HG03442 (cell line): ENCODE measurements at regions not wholly inside any gene's neighbourhood (a gene's known extent, or its start where the extent isn't known, plus 50 kb on each side); places are given as distances from the start of the nearest gene placed in this dataset.
"Not testable (repeated sequence)": the region's sequence is repeated elsewhere in the genome, so short reads cannot be mapped to it uniquely, and the experiment has no call there.

ENCODE experiments used
- ATAC-seq: cut with Tn5 transposase; IDR thresholded peaks from one replicate; pipeline ENCODE4 v1.9.1; 2021; ENCODE audit warnings: mild to moderate bottlenecking, moderate library complexity; ENCODE audit not compliant: unreplicated experiment

DNA sequence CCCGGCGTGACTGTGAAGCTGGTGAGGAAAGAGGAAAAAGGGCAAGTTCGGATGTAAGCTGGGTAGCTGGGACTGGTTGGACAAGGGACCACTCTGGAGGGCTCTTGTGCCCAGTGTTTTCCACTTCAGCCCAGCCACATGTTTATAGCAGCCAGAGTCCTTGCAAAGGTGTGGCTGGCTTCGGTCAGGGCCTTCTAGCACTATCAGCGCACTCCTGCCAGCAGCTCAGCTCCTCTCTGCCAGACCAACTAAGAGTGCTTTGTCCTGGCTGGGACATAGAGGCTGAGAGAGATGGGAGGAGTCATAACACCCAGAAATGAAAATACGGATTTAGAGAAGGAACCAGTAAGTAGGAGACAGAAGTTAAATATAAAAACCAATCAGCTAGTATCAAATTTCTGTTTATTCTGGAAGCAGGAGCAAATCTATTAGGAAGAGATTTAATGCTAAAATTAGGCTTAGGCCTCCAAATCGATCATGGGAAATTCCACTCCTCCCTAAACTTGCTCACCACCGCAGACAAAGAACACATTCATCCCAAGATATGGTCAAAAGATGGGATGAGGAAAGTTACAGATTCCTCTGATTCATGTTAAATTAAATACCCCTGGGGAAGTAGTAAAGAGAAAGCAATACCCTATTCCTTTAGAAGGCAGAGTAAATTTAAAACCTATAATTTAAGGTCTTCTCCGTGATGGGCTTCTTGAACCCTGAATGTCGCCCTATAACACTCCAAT lies 135.0 kb downstream of the RALA start:
- ATAC-seq: no peak

DNA sequence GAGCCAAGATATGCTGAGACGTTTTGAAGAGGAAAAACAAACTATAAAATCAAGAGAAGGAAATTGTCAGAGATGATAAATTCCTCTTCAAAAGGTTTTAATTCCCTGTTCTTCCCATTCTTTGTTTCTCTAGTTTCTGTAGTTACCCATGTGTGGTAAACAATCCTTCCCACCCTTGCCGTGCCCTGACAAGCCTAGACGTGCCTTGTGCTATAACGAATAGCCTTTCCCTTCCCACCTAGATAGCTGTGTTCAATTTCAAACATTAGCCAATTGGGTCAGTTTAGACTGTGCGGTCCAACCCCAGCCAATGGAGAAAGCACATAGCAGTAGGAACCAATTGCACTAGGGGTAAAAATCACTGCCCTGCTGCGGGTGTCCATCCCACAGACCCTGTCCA lies 138.1 kb downstream of the RALA start:
- ATAC-seq: no peak

DNA sequence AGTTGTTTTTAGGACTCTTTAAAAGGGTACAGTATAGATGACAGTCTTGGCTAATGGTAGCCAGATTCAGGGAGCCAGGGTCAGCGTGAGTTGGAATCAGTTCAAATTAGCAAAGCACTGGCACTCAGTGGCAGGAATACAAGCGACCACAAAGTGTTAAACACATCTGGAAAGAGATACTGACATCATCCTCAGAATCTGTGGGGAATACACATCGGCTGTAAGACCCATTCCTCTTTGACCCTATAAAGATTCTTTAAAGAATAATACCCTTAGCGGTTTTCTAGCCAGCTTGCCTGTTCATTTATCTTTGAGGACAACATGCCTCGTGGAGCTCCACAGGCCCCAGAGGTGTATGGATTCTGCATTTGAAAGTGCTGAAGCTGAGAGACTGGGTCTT lies 139.1 kb downstream of the RALA start:
- not testable (repeated sequence) for ATAC-seq

DNA sequence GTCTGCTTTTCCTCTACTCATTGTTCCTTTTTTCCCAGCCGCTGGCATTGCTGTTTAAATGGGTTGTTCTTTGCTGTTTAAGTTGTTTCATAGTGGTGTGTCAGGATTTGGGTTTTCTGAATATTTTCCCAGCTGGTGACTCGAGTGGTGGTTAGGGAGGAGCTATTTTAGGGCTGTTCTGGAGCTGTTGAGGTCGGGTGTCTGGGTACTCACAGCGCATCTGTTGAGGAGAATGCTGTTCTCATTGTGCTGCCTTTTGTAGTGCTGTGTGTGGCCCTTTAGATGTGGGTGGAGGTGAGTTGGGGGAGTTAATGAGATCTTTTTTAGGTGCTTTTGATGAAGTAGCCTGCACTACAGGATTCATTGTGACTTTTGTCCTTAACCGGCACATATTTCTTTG lies 139.5 kb downstream of the RALA start:
- not testable (repeated sequence) for ATAC-seq

DNA sequence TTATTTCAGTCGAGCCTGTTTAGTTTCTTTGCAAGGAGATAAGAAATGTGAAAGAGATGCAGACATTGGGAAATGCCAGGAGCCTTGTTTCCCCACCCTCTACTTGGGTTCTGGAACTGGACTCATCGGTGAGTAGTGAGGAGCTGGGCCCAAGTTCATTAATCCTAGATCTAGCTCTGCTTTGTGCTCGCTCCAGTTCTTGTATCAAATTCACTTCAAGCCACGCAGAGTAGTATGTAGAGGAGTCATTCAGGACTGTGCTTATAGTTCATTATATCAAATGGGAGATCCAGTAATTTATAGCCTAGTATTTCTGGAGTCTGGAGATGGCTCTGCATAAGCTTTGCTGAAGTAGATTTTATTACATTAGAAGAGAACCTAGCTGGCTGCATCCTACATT lies 142.5 kb downstream of the RALA start:
- not testable (repeated sequence) for ATAC-seq

DNA sequence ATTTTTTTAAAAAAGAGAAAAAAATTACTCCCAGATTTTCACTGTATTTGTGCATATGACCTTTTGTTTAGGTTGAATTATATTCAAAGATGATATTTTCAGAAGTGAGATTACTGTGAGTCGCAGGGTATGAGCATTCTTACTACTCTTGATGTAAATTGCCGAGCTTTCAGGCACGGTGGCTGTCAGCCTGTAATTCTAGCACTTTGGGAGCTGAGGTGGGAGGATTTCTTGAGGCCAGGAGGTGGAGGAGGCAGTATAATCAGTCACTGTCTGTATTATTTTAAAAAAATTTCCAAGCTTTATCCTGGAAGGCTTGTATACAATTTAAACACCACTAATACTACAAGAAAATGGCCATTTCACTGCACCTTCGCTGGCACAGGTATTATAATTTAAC lies 145.1 kb downstream of the RALA start:
- ATAC-seq: not testable (repeated sequence)

DNA sequence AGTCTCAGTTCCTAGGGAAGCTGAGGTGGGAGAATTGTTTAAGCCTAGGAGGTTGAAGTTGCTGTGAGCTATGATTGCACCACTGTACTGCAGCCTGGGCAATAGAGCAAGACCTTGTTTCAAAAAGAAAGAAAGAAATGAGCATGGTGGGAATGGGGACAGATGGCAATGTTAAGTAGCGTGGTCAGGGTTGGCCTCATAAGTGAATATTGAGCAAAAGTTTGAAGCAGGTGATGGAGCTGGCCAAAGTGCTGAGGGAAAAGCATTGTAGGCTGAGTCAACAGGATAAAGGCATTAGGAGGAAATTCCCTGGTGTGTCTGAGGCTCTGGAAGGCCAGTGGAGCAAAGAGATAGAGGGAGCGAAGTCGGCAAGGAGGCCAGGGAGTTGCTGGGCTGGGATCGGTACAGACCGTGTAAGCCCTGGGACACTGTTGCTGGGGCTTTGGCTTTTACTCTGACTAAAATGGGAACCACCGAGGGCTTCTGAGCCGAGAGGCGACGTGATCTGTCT lies 151.0 kb downstream of the RALA start:
- not testable (repeated sequence) for ATAC-seq

DNA sequence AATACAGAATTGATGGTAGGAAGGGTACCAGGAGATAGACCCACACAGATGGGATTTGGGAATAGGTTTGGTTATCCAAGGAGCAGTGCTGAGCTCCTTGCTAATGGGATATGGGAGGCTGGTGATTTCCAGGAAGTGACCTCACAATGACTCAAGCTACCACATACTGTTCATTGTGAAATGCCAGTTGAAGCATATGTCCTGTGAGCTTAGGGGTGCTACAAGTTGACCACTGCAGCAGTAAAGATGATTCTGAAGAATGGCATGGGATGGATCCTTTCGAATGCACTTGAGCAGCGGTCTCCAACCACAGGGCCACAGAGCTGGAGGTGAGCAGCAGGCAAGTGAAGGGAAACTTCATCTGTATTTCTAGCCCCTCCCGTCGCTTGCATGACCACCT lies 158.2 kb downstream of the RALA start:
- not testable (repeated sequence) for ATAC-seq

DNA sequence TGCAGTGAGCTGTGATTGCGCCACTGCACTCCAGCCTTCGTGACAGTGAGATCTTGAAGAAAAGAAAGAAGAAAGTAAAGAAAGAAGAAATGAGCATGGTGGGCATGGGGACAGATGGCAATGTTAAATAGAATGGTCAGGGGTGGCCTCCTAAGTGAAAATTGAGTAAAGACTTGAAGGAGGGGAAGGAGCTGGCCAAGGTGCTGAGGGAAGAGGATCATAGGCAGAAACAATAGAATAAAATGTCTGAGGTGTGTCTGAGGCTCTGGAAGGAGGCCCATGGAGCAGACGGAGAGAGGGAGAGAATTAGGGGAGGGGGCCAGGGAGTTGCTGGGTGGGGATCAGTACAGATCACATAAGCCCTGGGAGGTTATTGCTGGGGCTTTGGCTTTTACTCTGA lies 163.1 kb downstream of the RALA start:
- not testable (repeated sequence) for ATAC-seq

DNA sequence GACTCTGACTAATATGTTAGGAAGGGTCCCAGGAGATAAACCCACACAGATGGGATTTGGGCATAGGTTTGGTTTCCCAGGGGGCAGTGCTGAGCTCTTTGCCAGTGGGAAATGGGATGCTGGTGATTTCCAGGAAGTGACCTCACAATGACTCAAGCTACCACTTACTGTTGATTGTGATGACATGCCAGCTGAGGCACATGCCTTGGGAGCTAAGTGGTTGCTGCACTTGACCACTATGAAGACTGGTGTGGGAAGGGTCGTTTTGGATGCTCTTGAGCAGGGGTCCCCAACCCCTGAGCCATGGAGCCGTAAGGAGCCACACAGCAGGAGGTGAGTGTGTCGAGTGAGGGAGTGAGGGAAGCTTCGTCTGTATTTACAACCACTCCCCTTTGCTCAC lies 159.0 kb upstream of the CDK13 start:
- not testable (repeated sequence) for ATAC-seq

DNA sequence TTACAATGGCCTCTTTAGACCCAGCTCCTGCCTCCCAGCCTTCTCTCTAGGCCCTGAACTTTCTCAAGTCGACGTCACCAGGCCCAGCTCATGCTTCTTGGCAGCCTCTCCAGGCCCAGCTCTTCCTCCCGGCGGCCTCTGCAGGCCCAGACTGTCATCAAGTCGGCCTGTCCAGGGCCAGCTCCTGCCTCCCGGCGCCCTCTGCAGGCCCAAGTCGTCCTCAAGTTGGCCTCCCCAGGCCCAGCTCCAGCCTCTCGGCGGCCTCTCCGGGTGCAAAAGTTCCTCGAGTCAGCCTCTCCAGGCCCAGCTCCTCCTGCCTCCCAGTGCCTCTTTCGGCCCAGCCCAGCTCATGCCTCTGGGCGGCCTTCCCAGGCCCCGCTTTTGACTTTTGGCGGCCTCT lies 158.1 kb upstream of the CDK13 start:
- not testable (repeated sequence) for ATAC-seq

DNA sequence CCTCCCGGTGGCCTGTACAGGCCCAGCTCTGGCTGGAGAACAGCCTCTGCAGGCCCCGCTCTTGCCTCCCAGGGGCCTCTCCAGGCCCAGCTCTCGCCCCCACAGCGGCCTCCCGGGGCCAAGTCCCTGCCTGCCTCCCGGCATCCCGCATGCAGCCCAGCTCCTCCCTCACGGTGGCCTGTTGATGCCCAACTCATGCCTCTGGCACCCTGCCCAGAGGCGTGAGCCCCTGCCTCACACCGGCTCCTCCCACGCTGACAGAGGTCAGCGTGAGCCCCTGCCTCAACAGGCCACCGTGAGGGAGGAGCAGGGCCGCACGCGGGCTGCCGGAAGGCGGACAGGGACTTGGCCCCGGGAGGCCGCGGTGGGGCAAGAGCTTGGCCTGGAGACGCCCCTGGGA lies 157.0 kb upstream of the CDK13 start:
- not testable (repeated sequence) for ATAC-seq

DNA sequence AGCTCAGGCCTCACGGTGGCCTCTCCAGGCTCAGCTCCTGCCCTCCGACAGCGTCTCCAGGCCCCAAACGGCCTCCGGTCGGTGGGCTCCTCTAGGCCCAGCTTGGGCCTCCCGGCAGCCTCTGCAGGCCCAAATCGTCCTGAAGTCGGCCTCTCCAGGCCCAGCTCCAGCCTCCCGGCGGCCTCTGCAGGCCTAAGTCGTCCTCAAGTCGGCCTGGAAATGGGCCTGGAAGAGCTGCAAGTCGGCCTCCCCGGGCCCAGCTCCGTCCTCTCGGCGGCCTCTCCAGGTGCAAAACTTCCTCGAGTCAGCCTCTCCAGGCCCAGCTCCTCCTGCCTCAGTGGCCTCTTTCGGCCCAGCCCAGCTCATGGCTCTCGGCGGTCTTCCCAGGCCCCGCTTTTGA lies 156.2 kb upstream of the CDK13 start:
- ATAC-seq: not testable (repeated sequence)

DNA sequence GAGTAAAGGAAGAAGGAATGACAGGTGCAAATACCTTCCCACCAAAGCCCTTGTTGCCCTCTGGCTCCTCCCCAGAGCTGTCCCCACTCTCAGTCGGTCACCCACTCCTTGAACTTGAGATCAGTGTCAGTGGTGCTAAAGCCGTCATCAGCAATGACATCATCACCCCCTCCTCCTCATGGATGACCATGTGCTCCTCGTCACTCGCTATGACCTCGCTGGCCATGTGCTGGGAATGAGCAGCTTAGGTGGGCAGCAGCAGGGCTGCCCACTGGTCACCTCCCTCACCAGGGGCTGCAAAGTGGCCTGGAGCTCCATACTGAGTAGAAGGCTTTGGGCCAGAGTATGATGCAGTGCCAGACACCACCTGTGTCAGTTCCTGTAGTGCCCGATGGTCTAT lies 153.1 kb upstream of the CDK13 start:
- ATAC-seq: not testable (repeated sequence)

DNA sequence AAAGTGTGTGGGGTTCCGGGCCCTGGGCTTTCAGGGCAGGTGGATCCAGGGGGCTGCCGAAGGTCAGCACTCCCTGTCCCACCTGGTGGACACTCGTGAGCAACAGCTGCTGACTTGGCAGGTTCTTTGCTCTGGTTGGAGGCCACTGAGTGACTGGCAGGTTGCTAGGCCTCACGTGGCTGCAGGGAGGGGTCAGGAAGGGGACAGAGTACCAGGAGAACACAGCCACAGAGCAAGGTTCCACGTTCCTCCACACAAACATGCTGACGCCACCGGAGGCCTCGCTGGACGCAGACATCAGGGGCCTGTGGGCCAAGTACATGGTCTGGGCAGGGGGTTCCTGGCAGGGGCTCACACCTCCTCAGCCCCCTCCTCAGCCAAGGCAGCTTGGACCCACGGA lies 152.0 kb upstream of the CDK13 start:
- not testable (repeated sequence) for ATAC-seq

DNA sequence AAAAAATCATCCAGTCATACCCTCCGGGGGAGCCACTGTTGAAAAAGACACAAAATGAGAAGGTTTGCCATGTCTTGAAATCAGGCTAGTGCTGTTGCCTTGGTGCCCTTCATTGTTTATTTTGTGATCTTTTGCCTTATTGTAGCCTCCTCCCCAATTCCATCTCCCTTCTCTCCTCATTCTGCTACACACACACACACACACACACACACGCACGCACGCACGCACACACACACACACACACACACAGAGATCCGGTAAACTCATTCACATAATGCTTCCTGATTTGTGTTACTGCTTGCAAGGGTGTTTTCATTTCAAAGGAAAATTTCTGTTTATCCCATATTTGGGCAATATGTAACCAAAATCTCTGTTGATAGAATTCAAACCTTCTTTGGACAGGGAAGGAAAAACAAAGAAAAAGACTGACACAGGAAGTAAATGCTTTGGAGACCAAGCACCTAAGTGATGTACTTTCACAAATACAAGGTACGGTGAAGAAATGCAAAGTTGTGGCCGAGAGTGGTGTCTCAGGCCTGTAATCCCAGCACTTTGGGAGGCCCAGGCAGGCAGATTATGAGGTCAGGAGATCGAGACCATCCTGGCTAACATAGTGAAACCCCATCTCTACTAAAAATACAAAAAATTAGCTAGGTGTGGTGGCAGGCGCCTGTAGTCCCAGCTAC lies 141.1 kb upstream of the CDK13 start:
- no peak for ATAC-seq

DNA sequence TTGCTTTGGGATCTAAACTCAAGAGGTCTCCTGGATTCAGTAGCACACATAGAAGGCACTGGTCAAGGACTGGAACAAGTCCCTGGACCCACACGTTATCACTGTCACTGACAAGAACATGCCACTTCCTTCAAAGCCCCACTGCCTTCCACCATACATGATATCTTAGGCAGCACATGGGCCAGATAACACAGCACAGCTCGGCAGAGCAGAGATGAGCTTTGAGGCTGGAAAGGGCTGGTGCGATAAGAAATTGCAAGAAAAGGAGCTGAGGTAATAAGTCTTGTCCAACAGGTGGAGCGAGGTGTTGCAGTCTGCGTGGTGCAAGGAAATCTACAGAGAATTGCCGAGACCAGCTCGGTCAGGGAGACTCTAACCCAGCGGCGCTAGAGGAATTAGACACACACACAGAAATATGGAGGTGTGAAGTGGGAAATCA lies 139.8 kb upstream of the CDK13 start:
- no peak for ATAC-seq

DNA sequence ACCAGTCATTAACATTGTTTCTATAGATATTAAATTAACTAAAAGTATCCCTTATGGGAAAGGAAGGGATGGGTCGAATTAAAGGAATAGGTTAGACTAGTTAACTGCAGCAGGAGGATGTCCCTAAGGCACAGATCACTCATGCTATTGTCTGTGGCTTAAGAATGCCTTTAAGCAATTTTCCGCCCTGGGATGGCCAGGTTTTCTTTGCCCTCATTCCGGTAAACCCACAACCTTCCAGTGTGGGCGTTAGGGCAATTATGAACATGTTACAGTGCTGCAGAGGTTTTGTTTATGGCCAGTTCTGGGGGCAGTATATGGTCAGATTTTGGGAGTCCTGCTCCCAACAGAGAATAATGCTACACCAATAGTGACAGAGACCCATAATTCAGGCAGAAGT lies 139.3 kb upstream of the CDK13 start:
- no peak for ATAC-seq

DNA sequence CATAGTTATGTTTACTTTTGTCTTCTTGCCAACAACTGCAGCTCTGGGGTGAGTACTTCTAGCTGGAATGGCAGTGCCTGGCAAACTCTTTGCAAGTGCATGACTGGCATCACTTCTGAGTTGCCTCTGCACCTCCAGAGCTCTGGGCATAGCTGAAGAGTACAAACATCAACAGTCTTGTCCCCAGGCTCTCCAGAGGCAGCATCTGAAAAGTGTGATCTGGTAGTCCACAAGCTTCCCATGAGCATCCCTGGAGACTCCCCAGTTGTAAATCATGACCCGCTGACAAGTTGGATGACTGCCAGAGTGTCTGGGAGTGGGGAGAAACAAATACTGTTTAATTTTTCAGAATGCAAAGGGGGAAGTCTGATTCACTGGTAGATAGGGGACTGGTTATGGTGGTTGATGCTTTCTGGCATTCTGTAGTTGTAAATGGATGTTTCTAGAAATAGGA lies 138.9 kb upstream of the CDK13 start:
- no peak for ATAC-seq

DNA sequence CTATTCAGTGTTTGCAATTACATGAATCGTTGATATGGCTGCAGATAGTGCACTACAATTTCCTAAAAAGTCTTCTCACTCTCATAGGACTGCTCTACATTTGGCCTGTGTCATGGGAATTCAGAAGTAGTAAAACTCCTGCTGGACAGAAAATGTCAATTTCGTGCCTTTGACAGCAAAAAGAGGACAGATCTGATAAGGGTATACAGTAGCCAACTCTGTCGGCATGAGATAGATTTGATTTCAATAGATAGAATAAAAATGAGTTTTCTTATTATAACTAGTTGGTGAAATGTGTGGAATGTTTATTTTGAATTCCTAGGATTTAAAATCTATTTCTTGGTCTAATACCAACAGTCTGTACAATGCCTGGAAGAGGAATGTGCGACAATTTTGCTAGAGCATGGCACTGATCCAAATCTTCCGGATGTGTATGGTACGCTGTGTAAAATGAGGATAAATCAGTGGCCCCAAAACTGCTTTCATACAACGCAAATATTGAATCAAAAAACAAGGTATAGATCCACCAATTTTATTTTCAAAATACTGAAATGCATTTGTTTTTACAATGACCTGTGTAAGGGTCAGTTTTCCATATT lies 133.5 kb upstream of the CDK13 start:
- no peak for ATAC-seq

DNA sequence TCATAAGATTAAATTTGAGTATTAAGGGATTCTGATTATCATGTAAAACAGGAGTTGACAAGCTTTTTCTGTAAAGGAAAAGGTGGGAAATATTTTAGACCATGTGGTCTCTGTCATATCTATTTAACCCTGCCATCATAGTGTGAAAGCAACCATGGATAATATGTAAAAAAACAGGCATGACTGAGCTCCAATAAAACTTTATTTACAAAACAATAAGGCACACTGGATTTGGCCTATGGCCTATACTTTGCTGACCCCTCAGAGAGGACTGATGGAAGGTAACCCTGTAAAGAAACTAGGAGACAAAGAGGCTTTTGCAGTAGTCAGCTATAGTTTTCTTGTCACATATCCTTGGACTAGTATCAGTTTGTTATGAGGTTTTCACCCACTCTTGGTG lies 130.5 kb upstream of the CDK13 start:
- no peak for ATAC-seq
